GM18519 (cell line): ENCODE measurements at regions not wholly inside any gene's neighbourhood (a gene's known extent, or its start where the extent isn't known, plus 50 kb on each side); places are given as distances from the start of the nearest gene placed in this dataset.

ENCODE experiments used
- ATAC-seq: cut with Tn5 transposase; IDR thresholded peaks from one replicate; pipeline ENCODE4 v1.9.1; 2021; ENCODE audit warnings: mild to moderate bottlenecking, moderate library complexity; ENCODE audit not compliant: unreplicated experiment, low FRiP score

DNA sequence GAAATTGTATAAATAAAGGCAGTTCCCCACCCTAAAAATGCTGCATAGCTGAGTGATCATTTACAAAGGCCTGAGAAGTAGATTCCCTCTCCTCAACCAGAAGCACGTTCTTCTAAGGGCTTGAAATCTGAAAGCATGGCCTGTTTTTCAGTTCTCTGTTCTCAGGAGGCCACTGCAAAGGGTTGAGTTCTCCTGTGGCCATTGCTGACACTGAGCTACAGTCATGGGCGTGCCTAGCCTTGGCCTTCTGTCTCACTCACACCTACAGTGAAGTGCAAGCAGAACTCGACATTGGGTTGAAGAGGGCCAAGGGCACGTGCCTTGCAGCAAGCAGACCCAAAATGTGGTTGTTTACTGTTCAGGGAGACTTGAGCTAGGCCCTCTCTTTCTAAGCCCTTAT, 276.6 kb upstream of the VLDLR start:
- ATAC-seq, result no peak

DNA sequence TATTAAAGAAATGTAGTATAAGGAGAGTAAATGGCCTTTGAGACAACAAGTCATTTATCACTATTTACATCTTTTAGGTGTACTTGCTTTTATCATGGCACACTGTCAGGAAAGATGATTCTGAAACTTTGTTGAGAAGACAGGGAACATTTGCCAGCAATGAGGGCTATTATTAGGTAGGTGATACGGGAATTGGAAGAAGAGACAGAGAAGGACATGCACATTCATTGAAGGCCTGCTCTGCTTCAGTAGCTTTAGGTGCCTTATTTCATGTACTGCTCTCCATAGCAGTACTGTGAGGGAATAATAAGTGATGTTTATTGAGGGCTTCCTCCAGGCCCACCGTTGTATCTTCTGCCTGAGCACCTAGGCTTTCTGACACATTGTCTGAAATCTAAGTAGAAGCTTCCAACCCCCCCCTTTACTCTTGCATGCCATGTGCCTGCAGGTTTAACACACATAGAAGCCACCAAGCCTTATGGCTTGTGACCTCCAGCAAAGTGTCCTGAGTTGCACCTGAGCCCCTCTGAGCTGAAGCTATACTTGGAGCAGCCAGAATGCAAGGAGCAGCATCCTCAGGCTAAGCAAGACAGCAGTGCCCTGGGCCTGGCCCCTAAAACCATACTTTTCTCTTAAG, 275.2 kb upstream of the VLDLR start:
- no peak for ATAC-seq

DNA sequence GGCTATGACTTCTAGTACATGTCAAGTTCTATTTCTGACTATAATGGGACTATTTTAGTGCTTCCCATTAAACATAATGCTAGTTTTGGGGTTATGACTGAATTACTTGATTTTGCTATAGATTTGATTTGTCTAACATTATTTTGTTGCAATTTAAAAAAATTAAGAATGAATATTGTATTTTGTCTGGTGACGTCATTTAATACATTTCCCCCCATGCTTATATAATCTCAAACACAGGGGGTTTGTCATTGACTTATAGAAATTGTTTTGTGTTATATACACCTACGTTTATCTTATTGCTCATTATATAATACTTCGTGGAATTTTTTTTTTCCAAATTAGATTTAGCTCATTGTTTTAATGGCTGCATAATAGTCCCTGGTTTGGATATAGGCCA, 270.3 kb upstream of the VLDLR start:
- ATAC-seq, result no peak

DNA sequence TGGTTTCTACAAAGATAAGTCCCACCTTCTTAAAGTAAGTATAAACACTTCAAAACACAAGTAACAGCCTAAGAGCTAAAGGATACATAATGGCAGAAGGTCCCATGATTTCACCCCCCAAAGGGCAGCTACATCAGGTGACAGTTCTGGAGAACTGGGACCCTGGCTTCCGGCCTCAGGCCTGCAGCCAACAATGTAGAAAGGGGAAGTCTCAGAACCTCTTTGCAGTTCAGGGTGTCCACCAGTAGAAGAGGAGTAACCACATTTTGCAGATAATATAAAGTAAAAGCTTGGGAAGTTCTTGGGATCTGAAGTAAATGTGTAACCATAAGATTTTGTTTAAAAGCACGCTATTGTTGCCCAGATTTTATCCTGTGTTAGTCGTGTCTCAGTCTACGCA, 267.4 kb upstream of the VLDLR start:
- ATAC-seq, result no peak

DNA sequence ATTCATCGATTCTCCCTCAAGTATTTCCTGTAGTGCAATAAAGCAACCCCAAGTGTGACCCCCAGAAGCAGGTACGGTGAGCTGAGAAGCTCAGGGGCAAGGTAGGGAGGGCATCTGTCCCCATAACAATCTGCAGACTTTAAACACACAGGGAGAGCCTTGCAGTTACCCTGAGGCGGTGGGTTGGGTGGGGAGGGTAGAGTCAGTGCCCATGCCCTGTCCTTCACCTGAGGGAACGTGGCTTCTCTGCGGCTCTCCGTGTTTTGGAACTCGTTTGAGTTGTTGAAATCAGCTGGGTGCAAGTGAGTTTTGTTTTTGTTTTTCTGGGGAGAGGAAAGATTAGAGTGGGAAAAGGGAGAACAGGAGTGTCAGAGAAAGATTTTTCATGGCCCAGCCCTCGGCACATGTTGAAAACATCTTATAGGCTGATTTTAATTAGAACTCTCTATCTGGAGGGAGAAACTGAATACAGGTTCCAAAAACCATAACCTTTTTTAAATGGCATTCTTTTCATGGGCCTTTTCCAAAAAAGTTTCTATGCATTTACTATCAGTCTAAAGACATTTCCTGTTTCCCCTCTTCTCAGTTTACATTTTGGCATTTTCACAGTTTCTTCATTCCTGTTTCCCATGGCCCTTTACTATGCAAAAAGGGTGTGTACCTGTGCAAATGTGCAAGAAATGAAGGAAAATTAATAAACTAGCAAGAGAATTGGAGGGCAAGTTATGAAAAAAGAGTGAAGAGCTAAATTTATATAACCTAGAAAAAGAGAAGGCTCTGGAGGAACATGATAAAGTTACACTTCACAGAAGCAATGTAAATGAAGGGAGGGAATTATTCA, 266.5 kb upstream of the VLDLR start:
- no peak for ATAC-seq

DNA sequence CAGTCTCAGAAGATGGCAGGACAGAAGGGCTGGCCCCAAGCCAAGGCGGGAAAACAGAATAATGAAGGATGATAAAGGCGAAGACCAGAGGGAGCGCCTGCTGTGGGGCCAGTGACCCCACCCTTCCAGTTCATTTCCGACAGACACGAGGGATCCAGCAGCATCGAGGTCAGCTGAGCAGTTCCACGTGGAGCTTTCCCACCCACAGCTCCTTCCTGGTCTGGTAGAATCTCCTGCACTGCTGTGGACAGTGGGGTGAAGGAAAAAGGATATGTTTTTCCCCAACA, 265.9 kb upstream of the VLDLR start:
- ATAC-seq, result no peak

DNA sequence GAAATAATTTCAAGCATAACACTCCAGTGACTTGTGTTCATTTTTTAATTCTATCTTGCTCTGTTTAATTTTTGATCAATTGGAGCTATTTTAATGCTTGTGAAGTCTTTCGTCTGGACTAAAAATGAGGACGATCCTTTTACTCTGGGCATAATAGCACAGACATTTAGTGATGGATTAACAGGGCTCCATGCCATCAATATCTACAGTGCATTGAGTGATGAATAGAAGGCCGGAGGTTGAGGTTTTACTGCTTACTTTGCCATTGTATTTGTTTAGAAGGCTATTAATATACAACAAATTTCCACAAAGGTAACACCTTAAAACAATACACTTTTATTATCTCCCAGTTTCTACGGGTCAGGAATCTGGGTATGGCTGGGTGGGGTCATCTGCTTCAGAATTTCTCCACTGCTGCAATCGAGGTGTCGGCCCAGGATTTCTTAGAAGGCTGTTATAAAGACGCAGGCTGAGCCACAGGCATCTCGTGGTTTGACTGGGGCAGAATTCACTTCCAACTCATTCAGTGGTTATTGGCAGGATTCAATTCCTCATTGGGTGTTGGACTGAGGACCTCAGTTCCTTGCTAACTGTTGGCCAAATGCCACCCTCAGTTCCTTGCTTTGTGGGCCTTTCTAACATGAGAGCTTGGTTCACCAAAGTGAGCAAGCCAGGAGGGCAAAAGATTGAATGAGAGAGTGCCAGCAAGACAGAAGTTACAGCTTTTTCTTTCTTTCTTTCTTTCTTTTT, 265.4 kb upstream of the VLDLR start:
- no peak for ATAC-seq

DNA sequence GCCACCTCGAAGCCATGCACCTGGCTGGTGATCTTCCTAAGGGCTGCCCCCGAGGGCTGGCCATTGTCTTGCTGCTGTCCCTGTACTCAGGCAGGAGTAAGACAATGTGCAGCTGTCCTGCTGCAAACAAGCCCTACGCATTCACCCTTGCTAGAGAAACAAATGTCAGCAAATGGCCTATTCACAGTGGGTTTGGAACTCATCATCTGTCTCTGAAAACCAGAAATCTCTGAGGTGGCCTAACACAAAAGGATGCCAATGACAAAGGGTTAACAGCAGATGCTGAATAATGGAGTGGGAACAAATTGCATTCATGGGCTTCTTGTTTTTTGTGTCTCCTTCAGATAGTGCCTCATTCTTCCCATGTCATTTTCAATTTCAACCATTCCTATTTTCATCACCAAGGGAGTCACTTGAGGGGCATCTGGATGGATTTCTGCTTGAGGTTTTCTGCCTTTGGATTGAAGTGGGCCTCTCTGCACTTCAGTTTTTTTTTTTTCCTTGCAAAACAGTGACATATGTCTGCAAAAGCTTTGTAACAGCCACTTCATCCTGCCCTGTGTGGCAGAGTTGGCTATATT, 261.6 kb upstream of the VLDLR start:
- ATAC-seq, result no peak

DNA sequence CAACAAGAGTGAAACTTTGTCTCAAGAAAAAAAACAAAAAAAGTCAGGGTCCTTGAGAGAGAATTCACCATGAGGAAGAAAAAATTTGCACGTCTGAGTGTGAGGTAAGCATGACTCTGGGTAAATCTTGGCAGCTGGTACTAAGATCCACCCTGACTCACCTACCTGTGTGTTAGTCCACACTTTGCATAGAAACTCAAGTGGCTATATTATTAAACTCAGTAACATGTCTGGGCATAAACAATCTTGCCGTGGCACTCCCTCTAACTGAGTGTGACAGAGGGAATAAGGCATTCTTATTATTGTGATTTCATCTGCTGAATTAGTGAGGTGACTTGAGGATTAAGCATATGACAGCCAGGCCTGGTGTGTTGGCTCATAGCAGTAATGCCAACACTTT, 259.4 kb upstream of the VLDLR start:
- no peak for ATAC-seq

DNA sequence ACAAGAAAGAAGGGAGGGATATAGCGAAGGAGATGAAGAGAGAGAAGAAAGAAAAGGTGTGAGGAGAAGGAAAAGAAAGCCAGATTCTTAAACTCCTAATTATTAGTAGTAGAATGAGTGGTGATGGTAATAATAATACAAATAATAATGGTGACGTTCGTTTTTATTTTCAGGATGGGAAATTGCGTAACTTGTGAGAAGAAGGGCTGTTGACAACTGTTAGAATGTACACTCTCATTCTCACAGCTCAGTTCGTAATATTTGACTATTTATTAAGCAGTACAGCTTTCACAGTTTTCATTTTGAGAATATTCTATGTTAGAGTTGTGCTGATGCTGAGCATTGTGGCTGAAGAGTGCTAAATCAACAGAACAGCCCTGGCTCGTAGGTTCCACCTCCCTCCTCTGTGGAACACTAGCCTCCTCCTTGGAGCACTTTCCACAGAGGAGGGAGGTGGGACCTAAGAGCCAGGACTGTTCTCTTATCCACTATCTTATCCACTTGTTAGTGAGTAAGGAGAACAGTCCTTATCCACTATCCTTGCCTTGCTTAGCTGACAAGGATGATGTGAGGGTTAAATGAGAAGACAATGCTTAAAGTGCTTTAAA, 258.3 kb upstream of the VLDLR start:
- no peak for ATAC-seq

DNA sequence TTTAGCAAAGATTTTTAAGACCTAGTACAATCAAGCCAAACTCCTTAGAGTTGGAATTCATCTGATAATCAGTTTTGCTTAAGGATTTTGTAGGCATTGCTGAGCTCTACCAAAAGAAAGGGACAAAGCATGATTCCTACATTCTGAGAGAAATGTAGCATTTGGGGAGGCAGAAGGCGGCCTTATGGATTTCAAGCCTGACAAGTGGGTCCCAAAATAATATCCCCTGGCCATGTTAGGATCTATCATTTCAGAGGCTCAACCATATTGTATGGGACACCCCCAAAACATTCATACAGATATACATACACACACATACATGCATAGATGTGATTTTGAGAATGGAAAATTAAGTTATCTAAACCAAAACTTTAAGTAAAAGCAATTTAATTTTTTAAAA, 257.8 kb upstream of the VLDLR start:
- no peak for ATAC-seq

DNA sequence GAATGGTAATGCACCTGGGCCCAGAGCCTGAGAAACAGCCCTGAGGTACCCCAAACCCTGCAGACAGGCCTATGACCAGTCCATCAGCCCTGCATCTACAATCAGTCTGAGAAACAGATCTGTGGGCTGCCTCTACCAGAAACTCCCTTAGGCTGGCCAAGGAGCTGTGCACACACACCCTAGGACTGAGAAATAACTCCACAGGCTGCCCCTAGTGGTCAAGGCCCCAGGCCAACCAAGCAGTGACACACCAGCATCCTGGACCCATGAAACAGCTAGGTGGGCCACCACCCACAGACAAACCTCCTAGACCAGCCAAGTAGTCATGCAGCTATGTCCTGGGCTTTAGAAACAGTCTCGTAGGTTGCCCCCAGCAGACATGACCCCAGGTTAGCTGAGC, 253.6 kb upstream of the VLDLR start:
- ATAC-seq, result no peak

DNA sequence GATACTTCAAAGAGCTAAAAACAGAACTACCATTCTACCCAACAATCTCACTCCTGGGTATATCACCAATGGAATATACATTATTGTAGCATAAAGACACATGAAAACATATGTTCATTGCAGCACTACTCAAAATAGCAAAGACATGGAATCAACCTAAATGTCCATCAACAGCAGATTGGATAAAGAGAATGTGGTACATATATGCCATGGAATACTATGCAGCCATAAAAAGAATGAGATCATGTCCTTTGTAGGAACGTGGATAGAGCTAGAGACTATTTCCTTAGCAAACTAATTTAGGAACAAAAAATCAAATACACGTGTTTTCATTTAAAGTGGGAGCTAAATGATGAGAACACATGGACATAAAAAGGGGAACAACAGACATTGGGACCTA, 247.9 kb upstream of the VLDLR start:
- no peak for ATAC-seq

DNA sequence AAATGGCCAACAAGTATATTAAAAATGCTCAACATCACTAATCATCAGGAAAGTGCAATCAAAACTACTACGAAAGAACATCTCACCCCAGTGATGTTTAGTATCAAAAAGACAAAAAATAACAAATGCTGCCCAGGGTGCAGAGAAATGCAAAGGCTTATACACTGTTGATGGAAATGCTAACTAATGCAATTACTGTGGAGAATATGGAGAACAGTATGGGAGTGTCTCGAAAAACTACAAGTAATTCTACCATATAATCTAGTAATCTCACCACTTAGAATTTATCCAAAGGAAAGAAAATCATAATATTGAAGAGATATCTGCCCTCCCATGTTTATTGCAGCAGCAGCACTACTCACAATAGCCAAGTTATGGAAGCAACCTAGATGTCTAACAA, 246.5 kb upstream of the VLDLR start:
- no peak for ATAC-seq

DNA sequence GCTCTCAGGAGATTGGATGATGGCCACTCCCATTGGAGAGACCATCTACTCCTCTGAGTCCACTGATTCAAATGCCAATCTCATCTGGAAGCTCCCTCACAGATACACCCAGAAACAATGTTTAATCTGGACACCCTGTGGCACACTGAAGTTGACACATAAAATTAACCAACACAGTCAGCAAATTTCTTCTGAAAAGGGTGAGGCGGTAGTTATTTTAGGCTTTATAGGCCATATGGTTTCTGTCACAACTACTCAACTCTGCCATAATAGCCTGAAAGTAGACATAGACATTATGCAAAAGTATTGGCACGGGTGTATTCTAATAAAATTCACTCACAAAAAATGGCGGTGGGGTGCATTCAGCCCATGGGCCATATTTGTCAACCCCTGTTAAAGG, 244.5 kb upstream of the VLDLR start:
- ATAC-seq, result no peak

DNA sequence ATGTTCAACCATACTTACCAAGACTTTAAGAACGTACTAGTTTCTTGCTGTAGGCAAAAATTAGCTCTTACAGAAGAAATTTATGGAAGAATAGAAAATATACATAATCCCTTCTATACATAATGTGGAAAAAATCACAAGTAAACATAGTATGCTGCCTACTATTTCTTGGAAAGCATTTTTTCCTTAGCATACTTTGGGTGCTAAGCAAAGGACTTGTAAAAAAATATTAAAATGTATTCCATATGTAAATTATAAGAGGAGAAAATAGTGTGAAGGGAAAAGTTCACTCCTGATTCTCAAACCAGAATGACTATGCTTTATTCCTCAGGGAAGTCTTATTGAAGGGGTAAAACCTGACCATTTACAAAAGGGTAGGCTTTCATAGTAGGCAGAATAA, 243.8 kb upstream of the VLDLR start:
- no peak for ATAC-seq

DNA sequence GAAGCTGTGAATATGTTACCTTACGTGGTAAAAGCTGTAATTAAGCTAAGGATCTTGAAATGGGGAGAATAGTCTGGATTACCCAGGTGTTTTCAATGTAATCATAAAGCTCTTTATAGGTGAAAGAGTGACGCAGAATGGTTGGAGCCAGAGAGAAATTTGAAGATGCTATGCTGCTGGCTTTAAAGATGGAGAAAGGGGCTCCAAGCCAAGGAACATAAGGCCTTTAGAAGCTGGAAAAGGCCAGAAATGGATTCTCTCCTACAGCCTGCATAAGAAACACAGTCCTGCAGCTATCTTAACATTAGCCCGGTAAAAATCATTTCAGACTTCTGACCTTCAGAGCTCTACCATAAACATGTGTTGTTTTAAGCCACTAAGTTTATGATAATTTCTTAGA, 243.3 kb upstream of the VLDLR start:
- no peak for ATAC-seq

DNA sequence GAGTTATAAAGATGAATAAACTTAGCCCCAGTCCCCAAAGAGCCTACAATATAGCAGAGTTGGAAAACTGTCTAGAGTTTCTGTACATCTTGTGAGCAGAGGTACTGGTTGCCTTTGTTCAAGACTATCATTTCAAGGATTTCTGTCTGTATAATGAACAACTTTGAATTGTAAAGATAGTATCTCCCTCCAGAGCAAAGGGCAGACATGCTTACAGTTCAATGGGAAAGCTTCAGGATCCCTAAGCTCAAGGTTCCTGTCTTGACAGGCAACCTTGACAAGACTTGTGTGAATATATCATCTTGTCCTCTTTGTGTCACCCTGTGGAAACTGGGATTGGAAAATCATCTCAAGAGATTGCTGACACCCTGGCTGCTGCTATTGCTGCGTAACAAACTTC, 242.8 kb upstream of the VLDLR start:
- no peak for ATAC-seq

DNA sequence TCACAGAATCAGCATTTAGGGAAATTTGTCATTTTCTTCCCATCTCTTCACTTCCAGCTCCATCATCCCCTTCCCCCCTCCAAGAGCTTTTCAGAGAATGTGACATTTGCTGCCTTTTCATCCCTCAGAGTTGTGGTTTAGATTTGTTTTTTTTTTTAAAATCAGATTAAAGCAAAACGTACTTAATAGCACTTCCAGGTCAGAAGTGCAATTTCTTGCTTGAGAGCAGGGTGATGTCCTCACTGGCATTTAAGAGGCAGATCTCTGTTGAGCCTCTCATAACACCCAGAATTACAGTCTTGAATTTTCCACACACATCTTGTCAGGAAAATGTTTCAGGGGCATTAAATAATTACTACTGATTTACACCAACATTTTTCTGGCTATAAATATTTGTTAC, 236.8 kb upstream of the VLDLR start:
- ATAC-seq, result no peak

DNA sequence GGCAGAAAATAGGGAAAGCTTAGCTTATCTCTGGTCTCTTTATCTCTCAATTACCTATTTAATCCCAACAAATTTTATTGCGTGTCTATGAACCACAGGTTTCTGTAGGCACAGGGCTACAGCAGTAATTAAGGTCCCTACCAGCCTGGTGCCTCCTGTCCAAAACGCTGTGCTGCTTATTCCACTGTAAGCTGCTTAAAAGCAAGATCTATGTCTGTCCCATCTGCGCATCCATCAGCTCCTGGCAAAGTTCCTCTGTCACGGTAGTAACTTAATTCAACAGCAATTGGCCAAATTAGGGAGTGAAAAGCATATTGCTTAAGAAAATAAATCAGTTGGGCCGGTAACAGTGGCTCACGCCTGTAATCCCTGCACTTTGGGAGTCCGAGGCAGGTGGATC, 235.8 kb upstream of the VLDLR start:
- ATAC-seq, result no peak

DNA sequence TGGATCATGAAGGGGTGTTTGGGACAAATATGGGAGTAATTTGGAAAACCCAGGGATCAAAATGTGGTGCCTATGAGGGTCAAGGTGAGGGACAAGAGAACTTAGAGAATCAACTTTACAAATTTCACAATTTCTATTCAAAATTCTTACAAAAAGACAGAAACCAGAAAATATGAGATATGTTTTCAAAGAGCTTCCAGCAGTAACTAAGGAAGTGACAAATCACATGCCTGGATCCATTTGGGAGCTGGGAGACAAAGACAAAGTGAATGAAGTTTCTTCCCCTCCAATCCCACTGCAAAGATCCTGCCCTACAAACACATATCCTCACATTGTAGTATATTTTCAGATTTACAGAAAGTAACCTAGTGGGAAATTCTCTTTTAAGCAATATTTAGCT, 235.0 kb upstream of the VLDLR start:
- no peak for ATAC-seq
